ENCODE measurements at regions not wholly inside any gene's neighbourhood (a gene's known extent, or its start where the extent isn't known, plus 50 kb on each side); places are given as distances from the start of the nearest gene placed in this dataset.

- WGBS (ENCODE audit: extremely low coverage, insufficient read length, low lambda C conversion rate): no CpG with 5 or more reads among the region's 2 CpGs
Measured at GRCh38 chr4:14434483-14434882, 567.8 kb upstream of the CPEB2 start.

More at GRCh38 chr4:14434483-14434882, 567.8 kb upstream of the CPEB2 start:
- no peak overlapping the region for H3K4me2 ChIP-seq (ENCODE audit: insufficient read depth, insufficient read length, low read length)
- no peak overlapping the region for H3K56ac ChIP-seq (ENCODE audit: insufficient read length, low read depth, low read length)
- H4K8ac ChIP-seq (replicated peaks; ENCODE audit: insufficient read length, low read depth, low read length): no peak overlapping the region
- H4K5ac ChIP-seq (ENCODE audit: insufficient read length, low read depth, low read length): no peak overlapping the region
- H3K79me2 ChIP-seq (ENCODE audit: insufficient read depth, low read length): no peaks in the 10 kb centered on the region
- H3T11ph ChIP-seq (ENCODE audit: low read length): no peak overlapping the region
- no peak overlapping the region for H2BK20ac ChIP-seq (ENCODE audit: low read depth, low read length, poor library complexity, severe bottlenecking)
- H3K4ac ChIP-seq (ENCODE audit: low read depth, low read length): no peak overlapping the region
- H3K4me3 Mint-ChIP-seq: no peak overlapping the region
- H3K4me1 Mint-ChIP-seq: peaks cover 4% of the 10 kb centered on the region in 2 experiments
- H4K91ac ChIP-seq (ENCODE audit: insufficient read length, low read depth, low read length): no peak overlapping the region
- H3K27me3 Mint-ChIP-seq (ENCODE audit: low read depth): no peaks in the 10 kb centered on the region; the same call in 1 of the 2 replicates
- no peak overlapping the region for H2BK12ac ChIP-seq (ENCODE audit: insufficient read length, low read depth, low read length)
- H3K36me3 Mint-ChIP-seq (ENCODE audit: insufficient read depth in 1 of 3, low read depth in 3 of 3): no peaks in the 10 kb centered on the region; a peak in 1 of 7 replicates
- H2AFZ ChIP-seq (ENCODE audit: low read length): no peak overlapping the region
- no peaks in the 10 kb centered on the region for H3K27me3 ChIP-seq (ENCODE audit: insufficient read depth, low read length)
- H2BK5ac ChIP-seq (ENCODE audit: insufficient read length, low read length): no peak overlapping the region
- no peaks in the 10 kb centered on the region for H3K79me1 ChIP-seq (ENCODE audit: insufficient read depth, low read depth, low read length, poor library complexity, severe bottlenecking)
- H3K27ac ChIP-seq (ENCODE audit: insufficient read length, low read depth, low read length): no peak overlapping the region
- no peak for TF ChIP-seq CTCF (conservative IDR thresholded peaks at IDR 0.05)
- H3K23me2 ChIP-seq (ENCODE audit: insufficient read length, low read depth, low read length, poor library complexity, severe bottlenecking): no peaks in the 10 kb centered on the region
- no peak overlapping the region for H3K9ac ChIP-seq (ENCODE audit: extremely low read depth, insufficient read length, low read length)
- H2AK5ac ChIP-seq (ENCODE audit: insufficient read length, low read length): no peak overlapping the region
- no peak overlapping the region for H3K18ac ChIP-seq (ENCODE audit: insufficient read length, low read depth, low read length)
- no peaks in the 10 kb centered on the region for H3K9me3 ChIP-seq (ENCODE audit: control insufficient read depth, low read depth, low read length)
- no peak overlapping the region for H2BK15ac ChIP-seq (ENCODE audit: low read depth, low read length)
- H4K20me1 ChIP-seq (ENCODE audit: control insufficient read depth, insufficient read depth, insufficient read length): no peaks in the 10 kb centered on the region
- H2BK120ac ChIP-seq (ENCODE audit: low read depth, low read length, poor library complexity, severe bottlenecking): no peak overlapping the region
- H3K14ac ChIP-seq (ENCODE audit: insufficient read depth, low read length): no peak overlapping the region
- no peaks in the 10 kb centered on the region; a peak in 1 of 5 replicates for H3K9me3 Mint-ChIP-seq
- H3K27ac Mint-ChIP-seq: no peak overlapping the region
- no peak overlapping the region for H3K23ac ChIP-seq (ENCODE audit: insufficient read length, low read depth, low read length)
- no peak for DNase-seq
- H3K4me1 ChIP-seq (ENCODE audit: insufficient read depth, low read length): no peaks in the 10 kb centered on the region

All from H9 (cell line).